GM18517 (cell line): ENCODE measurements at regions not wholly inside any gene's neighbourhood (a gene's known extent, or its start where the extent isn't known, plus 50 kb on each side); places are given as distances from the start of the nearest gene placed in this dataset.

Source experiments
- ATAC-seq: cut with Tn5 transposase; IDR thresholded peaks from one replicate; pipeline ENCODE4 v1.9.1; 2021; ENCODE audit warnings: mild to moderate bottlenecking, moderate library complexity; ENCODE audit not compliant: unreplicated experiment

GRCh38 chrX:13266641-13267345 is 53.1 kb downstream of the ATXN3L start:
- no peak for ATAC-seq

- no peak for ATAC-seq
Observed at GRCh38 chrX:13265549-13266132, 54.2 kb downstream of the ATXN3L start.

GRCh38 chrX:13265111-13265510 is 54.7 kb downstream of the ATXN3L start:
- no peak for ATAC-seq

GRCh38 chrX:13263560-13264251 is 56.1 kb downstream of the ATXN3L start:
- peak; percentile 64 for ATAC-seq

DNA sequence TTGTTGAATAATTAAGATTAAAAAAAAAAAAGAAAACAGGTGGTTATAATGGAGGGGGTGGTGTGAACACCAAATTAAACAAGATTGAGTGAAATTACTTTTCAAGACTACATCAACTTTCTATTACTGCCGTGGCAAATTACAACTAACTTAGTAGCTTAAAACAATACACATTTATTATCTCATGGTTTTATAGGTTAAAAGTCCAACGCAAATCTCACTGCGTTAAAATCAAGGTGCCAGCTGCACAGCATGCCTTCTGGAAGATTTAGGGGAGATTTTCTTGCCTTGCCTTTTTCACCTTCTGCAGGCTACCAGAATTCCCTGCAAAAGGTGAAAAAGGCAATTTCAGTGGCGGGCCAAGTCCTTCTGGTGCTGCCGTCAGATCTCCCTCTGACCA is 58.5 kb downstream of the ATXN3L start:
- ATAC-seq = no peak

GRCh38 chrX:13260598-13260997 is 59.3 kb downstream of the ATXN3L start:
- no peak for ATAC-seq

GRCh38 chrX:13258725-13259124 is 61.1 kb downstream of the ATXN3L start:
- no peak for ATAC-seq

- ATAC-seq = peak; percentile 12
Observed at GRCh38 chrX:13258052-13258444, 61.8 kb downstream of the ATXN3L start.

- ATAC-seq = peak; percentile 62
Observed at GRCh38 chrX:13257223-13258051, 62.4 kb downstream of the ATXN3L start.

DNA sequence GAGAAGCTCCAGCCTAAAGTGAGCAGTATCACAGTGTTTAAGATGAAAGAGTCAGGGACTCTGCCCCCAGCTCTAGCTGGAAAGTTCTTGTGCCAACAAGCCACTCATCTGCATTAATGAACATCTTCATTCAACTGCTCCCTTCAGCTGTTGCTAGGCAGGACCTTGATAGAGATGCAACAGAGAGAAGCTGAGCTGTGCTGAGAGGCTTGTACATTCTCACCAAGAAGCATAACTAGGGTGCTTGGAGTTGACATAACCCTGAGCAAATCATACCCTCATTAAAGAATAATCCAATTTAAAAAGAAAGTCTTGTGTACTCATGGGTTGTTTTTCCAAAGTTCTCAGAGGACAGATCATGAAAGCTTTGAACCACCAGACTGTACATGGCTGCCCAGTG is 63.2 kb downstream of the ATXN3L start:
- no peak for ATAC-seq

DNA sequence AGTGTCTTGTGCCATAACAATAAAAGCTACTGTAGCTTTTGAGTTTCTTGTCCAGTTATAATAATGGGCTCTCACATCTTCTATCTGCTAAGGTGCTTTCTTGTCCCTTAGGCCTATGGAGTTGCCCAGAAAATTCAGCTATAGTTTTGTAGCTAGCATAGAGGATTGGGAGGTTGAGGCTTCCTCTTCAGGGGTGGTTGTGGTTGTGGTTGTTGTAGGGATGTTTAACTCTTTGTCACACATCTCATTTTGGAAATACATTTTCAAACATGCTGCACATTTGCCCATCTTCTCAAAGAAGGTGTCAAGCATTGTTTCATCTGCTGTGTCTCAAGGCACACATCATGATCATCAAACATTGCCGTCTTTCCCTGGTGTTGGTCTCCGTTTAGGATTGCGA is 65.0 kb downstream of the ATXN3L start:
- no peak for ATAC-seq

GRCh38 chrX:13254076-13254785 is 65.6 kb downstream of the ATXN3L start:
- no peak for ATAC-seq

GRCh38 chrX:13253223-13253622 is 66.6 kb downstream of the ATXN3L start:
- no peak for ATAC-seq

GRCh38 chrX:13252726-13253125 is 67.1 kb downstream of the ATXN3L start:
- ATAC-seq = no peak

DNA sequence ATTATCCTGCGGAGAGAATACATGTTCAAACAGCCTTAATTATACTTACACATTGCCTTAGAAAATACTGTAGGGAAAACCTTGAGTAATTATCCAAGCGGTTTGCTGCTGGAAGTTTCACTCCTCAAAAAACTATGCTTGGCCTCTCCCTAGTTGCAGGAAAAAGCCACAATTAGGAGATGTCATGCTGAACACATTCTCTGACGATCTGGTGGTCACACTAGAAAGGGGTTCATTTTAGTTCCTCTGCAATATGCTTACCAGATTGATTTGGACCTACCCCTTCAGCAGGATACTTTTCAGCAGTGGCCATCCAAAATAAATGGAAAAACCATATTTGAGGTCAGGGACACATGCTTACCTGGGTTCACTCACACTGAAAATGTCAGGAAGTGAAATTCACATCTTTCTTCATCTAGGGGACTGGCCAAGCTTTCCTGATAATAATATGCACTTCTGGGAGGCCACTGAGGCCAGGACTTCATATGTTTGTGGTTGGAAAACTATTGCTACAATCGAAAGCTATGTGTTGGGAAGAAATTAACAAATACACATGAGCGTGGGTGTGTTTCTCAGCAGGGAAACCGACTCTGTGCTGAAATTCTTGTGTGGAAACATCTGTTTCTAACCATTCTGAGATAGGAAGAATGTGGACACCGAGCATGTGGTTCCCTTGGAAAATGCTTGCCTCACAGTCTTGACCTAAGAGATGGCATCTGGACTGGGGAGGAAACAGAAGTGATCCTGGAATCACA is 68.8 kb downstream of the ATXN3L start:
- ATAC-seq = no peak

DNA sequence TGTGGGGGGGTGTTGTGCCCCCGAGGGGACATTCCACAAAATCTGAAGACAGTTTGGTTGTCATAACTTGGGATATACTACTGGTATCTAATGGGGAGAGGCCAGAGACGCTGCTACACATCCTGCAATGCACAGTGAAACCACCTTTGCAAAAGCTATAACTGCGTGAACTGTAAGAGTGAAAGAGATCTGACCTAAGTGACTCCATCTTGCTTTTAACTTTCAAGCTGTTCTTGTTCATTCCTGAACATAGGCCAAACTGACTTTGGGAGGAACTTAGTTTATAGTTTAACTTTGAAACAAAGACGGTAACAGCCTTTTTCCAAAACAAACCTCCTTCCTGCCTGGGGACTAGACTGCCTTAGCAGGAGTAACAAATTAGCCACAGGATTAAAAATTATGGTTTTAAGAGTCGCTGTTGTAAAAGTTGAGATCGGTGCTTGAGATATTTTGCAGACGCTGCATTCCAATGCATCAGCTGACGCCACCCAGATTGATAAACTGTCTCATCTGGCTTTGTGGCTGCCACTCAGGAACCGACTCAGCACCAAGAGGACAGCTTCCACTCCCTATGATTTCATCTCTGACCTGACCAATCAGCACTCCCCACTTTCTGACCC is 70.9 kb downstream of the ATXN3L start:
- no peak for ATAC-seq

DNA sequence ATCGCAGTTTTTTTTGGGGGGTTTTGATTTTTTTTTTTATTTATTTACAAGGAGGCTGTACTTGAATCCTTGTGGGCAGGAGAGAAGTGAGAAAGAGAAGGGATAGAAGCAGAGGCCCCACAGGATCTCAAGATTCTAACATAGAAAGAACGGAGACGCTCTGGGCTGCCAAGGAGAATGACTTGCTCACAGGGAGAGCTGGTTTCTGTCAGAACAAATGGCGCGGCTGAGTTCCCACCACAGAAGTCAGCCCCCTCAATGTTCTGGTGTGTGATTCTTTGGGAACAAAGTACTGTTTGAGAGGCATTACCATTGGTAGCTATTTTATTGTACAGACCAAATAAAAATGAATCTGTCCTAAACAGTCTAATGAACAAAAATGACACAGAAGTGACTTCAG is 80.6 kb downstream of the ATXN3L start:
- ATAC-seq = no peak

- ATAC-seq = no peak
Observed at GRCh38 chrX:13235930-13236329, 83.9 kb downstream of the ATXN3L start.

GRCh38 chrX:13232484-13232883 is 87.4 kb downstream of the ATXN3L start:
- ATAC-seq = no peak

DNA sequence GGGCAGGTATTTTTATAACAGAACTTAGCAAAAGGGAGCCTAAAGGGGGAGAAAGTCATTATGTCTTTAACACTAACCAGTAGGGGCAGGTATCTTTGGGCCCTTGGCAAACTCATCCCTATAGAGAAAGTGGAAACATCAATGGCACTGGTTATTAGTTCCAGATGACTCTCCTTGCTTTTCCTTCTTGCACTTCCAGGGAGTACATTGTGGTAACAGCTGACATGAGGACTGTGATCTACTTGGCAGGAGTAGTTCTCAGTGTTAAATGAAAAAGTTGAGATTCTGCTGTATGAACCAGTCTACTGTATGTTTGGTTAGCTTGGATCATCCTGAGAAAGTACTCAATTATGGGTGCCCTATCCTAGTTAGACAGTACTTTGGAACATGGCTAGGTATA is 93.6 kb downstream of the ATXN3L start:
- ATAC-seq = no peak
